Stimulated activated CD8-positive, alpha-beta memory T cell treated with anti-CD3 and anti-CD28 coated beads, Interleukin-15, amount 100 ng/mL, for 48 hours (primary cell): ENCODE measurements at regions not wholly inside any gene's neighbourhood (a gene's known extent, or its start where the extent isn't known, plus 50 kb on each side); places are given as distances from the start of the nearest gene placed in this dataset.
A peak's percentile ranks its signal among the peaks of the same experiment; 100 is the strongest.
"Not testable (repeated sequence)": the region's sequence is repeated elsewhere in the genome, so short reads cannot be mapped to it uniquely, and the experiment has no call there.

Source experiments
- DNase-seq, 2 donors: peaks; one replicate each; pipeline ENCODE4 v3.0.0-alpha.2; 2020; ENCODE audit warnings: low read depth in 2 of 2

DNA sequence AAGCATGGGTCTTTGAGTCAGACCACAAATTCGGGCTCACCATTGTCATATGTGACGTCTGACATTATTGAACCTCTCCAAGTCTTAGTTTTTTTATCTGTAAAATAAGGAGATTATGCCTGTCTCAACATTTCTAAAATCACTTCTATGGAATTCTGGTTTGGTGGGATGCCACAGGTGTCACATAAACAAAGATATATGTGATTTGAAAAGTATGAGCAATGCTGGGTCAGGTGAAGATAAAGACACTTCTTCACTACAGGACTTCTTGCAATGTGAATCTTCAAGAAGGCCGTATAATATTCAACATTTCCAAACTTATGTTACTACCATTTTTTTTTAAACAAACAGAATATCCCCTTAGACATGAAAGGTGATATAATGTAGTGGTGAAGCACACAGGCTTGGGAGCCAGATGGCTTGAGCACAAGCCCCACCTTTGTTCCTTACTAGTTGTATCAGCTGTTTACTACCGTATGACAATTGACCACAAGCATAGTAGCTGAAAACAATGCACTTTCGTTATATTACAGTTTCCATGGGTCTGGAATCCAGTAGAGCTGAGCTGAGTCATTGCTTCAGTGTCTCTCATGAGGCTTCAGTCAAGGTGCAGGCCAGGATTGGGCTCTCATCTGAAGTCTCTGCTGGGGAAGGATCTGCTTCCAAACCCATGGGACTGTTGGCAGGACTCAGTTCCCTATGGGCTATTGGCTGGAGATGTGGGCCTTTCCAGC is 87.7 kb downstream of the UTP18 start:
- DNase-seq: no peak

DNA sequence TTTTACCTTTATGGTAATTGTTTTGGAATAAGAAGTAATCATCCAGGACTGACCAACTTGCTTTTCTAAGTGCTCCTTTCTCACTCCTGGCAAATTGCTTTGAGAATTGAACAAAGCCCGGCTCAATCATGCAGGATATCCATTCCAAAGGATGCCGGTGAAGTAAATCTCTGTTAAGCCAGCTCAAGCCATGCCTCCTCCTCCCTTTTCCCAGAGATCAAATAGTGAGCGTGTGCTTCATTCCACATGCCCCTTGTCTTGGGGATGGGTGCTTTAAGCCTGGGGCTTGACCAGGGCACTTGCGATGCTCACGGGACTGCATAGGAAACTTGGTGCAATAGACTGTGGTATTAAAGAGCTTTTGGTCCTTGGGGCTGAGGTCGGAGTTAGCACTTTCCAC is 90.7 kb downstream of the UTP18 start:
- DNase-seq: no peak

DNA sequence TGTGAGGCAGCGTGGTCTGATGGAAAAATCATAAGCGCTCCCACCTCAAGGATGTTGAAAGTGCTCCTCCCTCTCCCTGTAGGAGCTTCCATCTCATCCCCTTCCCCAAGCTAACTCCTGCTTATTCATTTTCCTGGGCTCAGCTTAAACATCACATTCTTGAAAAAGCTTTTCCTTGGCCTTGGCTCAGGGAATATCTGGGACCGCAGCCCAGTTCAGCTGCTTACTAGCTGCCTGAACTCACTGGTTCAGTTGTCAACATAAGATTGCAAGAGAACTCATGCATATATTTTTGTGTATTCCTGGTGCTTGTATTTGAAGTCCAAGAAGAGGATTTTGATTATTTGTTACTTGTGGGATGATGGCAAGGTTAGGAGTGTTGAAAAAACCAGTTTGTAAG is 91.5 kb downstream of the UTP18 start:
- DNase-seq: no peak

DNA sequence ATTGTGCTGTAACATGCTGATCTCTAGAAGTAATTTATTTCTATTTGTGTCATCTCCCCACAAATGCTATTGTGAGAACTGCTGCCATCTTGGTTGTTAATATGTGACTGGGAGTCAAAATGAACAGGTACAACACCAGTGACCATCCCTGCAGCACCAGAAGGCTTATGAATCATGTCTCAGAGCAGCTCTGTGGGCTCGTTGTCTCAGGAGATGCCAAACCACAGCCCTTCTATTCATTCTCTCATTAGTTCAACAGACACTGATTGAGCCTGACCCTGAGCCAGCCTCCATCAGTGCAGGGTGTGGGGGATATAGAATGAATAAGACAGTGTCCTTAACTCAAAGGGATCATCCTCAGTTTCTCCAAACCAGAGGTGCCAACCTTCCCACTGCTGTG is 92.5 kb downstream of the UTP18 start:
- no peak for DNase-seq

DNA sequence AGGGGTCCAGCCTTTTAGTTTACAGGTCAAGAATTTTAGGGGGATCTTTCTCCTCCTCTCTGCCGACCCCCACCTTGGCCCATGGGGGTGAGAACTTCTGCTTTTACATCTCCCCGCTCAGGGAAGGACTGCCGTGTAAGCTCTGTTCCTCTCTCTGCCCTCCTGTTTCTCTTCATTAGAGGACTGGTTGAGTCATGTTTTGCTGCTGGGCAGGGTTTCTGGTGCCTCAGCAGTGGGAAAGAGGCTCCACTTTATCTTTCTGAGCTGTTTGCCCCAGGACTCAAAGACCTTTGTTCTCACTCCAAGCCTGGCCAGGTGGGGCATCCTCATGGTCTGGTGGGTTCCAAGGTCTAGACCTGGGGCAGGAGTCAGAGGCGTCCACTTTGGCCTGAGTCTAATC is 93.0 kb downstream of the UTP18 start:
- DNase-seq: no peak

DNA sequence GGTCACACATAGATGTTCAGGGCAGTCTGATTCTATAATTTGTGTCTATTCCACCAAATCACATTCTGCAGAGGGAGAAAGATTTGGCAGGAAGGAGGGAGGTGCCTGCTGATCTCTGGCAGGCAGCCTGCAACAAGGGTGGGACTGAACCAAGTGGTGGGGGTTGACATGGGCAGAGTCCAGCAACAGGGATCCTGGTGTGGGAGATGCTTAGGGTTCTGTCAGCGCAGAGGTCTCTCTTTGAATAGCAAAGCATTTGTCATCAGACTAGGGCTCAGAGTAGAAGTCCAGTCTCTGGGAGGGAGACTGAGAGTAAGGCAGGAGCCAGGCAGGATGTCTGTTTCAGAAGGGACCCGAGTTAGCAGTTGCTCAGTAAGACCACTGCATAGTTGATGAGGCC is 94.6 kb downstream of the UTP18 start:
- no peak for DNase-seq

DNA sequence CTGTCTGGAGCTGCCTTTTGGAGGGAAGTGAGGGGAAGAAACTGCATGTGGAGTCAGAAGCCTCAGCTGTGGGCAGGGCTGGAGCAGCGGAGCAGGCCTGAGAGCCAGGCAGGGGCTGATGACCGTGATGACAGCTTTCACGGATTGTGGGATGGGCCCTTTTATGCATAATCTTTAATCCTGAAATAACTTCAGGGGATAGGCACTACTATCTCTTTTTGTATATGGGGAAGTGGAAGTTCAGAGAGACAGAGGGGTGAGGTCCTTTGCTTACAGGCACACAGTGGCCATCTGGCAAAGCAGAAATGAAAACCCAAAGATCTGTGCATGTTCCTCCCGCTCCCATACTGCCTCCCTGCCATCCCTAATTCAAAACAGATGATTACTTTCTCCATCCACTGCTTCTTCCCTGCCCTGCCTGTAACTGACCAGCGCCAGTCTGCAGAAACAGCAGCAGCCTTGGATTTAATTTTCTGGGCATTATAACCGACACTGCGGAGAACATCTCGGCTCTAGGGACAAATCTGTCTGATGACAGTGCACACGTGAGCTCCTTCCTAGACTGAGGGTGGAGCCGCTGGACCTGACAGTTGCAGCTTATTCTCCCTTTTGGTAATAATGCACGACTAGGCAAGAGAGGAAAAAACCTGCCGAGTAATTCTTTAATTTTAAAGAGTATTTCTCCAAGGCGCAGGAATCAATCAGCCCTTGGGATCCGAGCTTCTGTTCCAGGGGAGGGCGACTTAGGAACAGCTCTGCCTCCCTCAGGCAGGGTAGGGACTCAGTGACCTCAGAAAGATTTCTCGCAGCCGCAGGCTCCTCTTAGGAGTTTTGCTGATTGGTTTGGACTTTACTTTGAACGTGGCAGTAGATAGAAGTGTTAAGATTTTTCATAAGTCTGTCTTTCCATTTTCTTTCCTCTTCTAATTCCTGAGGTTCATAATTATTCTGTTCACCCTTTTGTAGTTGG is 95.4 kb downstream of the UTP18 start:
- no peak for DNase-seq

DNA sequence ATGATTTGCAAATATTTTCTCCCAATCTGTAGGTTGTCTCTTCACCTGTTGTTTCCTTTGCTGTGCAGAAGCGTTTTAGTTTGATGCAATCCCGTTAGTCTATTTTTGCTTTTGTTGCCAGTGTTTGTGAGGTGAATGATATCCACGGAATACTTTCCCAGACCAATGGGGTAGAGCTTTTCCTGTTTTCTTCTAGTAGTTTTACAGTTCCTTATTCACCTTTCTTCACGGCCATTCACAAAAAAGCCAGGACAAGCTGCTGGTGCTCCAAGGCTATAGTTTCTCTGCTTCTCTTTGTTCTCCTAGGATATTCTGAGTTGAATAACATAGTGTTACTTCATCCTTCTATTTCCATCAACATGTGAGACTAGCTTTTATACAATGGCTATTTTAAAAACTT is 98.7 kb downstream of the UTP18 start:
- DNase-seq: no peak

DNA sequence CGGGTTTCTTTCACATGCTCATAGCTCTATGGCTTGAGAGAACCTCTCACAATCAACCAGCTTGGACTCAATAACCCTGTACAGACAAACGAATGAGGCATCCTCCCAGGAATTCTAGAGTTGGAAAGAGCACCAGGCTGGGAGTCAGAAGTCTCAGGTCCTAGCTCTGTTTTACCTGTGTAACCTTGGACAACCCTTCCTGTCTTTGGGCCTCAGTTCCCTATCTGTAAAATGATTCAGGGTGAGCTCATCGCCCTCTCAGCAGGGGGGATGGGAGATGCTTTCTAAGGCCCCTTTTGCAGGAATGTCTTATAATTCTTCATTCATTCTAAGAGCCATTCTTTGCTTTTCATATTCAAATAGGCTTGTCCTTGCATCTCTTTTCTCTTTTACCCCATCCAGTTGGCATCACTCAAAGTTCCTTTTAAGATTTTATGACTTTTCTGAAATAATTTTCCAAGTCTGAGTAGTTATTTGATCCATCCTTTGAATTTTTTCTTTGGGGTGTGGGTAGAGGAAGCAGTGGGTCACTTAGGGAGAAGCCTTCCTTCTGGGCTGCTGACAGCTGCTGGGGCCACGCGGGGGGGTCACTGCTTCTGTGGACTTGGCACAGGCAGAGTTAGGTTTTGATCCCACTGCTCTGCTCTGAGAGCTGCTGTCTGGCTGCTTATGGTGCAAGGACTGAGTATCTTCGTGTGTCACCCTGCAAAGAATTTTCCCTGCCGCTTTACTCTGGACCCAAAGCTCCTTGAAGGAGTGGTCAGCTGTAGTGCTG is 102.7 kb downstream of the UTP18 start:
- no peak for DNase-seq

DNA sequence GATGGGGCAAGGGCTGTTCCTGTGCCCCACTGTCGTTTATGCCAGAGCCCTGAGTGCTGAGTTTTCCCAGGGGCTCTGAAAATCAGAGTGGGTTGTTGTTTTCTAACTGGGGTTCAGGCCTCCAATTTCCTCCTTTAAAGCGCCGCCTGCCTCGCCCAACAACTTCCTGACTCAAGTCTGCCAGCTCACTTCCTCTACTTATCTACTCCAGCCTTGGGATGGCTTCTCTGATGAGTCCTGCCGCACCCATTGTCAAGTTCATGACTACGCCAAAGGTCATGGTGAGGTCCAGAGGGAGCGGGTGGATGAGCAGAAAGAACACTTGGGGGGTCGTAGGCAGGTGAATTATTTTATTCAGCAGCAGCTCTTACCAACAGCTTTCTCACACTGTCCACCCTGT is 104.7 kb downstream of the UTP18 start:
- no peak for DNase-seq

DNA sequence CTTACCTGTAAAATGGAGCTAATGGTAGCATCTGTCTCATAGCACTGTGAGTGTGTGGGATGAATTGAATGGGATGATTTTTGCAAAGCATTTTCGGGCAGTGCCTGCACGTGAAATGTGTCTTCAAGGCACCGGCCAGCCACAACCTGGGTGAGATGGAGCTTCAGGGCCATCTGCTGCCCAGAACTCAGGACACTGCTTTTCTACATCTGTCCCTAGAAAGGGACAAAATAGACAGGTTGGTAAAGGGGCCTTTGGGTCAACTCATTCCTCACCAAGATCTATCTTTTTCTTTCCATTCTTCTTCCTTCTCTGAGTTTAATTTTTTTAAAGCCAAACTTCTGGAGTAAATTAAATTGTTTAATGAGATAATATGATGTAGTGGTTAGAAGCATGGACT is 106.5 kb downstream of the UTP18 start:
- no peak for DNase-seq

DNA sequence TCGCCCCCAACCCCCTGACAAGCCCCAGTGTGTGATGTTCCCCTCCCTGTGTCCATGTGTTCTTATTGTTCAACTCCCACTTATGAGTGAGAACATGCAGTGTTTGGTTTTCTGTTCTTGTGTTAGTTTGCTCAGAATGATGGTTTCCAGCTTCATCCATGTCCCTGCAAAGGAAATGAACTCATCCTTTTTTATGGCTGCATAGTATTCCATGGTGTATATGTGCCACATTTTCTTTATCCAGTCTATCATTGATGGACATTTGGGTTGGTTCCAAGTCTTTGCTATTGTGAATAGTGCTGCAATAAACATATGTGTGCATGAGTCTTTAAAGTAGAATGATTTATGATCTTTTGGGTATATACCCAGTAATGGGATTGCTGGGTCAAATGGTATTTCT is 107.5 kb downstream of the UTP18 start:
- DNase-seq: not testable (repeated sequence)

DNA sequence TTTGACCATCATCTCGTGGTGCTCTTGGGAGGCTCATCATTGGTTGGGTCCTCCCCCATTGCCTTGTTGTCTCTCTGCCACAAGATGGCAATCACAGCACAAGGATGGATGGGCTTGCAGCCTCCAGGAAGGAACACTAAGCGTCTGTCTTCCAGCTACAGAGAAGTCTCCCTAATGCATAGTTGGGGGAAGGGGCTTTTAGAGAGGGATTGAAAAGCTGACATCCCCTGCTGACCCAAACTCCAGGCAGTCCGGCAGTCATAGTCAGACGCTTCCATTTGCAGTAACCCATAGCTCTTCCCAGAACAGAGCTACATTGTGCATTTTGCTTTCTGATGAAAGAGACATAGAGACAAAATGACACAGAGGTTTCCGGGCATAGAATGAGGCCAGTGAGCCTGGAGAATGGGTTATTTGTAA is 111.4 kb downstream of the UTP18 start:
- DNase-seq: peak in 1 of 2 donors; percentile 6

DNA sequence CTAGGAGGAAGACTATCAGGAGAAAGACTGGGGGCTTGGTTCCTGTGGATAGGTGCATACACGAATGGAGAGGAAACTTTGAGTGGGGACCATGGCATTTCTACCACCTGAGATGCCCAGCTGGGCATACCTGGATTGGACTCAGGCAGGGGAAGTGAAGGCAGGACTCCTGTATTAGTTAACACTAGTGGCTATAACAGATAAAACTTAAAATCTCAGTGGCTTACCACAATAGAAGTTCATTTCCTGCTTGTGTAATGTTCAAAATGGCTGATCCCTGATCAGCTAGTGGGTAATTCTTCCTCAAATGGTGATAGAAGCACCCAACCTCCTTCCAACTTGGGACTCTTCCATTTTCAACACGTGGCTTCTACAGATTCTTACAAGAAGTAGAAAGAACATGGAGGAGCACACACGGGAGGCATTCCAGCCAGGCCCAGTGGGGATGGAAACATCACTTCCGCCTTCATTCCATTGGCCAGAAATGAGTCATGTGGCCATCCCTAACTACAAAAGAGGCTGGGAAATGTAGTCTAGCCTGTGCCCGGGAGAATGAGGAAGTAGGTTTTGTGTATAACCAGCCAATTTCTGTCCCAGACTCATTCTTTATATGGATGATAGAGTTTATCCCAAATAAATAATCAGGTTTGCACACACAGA is 112.1 kb downstream of the UTP18 start:
- DNase-seq: no peak

DNA sequence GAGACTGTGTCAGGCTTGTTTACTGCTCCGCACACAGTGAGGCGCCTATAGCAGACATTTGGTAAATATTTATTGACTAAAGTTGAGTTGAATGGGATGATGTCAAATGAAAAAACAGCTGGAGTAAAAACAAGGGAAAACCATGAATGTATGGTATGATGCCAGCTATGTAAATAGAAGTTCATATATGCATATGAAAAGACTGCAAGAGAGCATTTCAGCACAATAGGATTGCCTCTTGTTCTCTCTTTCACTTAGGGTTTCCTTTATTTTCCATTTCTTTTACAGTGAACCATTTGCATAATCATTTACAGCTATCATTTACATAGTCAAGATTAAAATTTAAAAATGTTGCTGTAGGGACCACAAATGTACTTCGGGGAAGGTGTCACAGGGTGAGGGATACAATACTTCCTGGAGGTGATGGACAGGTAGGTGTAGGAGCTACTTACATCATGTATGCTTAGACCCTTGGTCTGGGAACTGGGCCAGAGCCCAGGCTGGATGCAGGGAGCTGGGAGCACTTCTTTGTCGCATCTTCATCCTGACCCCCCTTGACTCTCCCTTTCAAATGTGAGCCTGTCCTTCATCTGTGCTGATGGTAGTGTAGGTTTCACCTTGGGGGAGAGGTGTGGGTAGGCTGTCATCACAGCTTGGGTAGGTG is 113.3 kb downstream of the UTP18 start:
- DNase-seq: no peak

DNA sequence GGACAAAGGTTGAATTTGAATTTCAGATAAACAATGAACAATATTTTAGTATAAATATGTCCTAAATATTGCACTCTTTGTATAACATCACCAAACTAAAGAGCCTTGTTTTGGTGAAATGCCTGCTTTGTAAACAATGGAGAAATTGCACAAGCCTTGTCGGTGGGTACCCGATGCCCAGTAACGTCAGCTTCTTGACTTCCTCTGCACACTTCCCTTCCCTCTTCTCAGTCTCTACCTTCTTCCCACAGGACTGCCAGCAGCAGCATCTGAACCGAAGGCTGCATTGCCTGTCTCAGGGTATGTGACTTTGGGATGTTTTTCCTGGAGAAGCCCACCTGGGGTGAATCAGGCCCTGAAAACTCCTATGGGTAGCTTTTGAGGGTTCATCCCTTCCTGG is 113.9 kb downstream of the UTP18 start:
- DNase-seq: no peak

DNA sequence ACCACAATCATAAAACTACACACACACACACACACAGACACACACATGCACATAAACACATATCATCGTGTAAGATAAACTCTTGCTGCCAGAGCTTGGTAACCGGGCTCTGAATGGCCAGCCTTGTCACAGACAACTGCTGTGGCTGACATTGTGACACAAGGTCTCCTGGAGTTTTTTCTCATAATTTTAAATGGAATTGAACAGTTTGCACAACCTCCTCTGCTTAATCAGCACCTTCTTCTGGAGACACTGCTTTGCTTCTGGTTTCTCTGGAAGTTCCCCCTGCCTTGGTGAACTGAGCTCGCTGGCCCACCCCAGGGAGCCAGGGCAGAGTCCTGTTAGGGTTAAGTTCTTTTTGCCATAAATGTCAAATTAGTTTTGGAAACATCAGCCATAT is 115.4 kb downstream of the UTP18 start:
- DNase-seq: no peak

DNA sequence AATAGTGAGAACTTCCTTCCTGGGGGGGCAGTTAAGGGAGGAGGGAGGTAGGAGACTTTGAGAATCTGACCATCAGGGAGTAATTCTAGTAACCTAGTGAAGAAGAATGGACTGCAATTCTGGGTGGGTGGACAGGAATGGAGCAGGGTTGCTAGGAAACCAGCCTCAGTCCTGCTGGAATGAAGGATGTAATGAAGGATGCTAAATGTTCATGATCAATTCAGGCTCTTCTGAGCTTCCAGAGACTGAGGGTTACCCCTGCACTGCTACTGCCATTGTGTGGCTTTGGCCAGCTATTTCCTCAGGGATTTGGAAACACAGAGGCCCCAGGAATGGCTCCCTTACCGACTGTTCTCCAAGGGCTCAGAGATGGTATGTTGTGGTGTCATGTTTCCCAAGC is 116.4 kb downstream of the UTP18 start:
- no peak for DNase-seq

DNA sequence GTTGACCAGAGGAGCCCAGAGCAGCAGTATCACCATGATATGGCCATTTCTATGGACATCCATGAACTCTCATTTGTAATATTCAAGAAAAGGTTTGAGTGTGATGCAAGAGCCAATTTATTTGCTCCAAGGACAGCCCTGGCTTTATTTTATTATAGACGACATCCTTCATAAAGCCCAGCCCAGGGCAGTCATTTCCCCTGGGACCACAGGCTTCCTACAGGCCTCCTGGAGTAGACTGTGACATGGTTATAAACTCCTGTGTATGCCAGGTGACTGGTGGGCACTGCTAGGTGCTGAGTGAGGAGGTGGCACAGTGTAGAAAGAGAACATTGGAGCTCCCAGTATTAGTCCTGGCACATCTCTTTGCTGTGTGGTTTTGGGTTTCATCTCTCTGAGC is 120.9 kb downstream of the UTP18 start:
- no peak for DNase-seq

DNA sequence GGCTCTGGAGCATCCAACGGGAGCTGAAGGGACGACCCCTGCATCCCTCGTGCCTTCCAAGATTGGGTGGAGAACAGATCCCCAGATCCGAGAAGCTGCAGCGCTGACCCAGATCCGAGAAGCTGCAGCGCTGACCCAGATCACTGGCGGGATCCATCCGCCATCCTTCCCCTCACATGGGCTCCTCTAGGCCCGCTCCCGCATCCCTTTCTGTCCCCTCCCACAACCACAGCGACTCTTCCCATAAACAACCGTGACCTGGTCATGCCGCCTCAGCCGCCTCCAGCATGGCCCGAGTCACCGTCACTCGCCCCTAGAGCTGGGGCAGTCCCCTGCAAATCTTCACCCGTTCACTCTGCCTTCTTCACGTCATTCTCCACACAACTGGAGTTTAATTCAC is 124.9 kb downstream of the UTP18 start:
- no peak for DNase-seq

DNA sequence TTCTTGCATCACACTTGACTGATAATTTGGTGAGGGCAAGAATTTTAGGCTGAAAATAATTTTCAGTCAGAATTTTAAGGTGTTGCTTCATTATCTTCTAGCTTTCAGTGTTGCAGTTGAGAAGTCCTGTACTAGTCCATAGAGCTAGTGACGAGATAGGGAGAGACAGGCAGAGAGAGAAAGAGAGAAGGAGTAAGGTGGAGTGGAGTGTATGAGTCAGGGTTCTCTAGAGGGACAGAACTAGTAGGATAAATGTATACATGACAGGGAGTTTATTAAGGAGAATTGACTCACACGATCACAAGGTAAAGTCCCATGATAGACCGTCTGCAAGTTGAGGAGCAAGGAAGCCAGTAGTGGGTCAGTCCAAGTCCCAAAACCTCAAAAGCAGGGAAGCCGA is 127.2 kb downstream of the UTP18 start:
- no peak for DNase-seq
